ENCODE measurements at regions not wholly inside any gene's neighbourhood (a gene's known extent, or its start where the extent isn't known, plus 50 kb on each side); places are given as distances from the start of the nearest gene placed in this dataset.

GRCh38 chr12:75750716-75751306 is 239.4 kb upstream of the KRR1 start:
- TF ChIP-seq, protein P1, sequence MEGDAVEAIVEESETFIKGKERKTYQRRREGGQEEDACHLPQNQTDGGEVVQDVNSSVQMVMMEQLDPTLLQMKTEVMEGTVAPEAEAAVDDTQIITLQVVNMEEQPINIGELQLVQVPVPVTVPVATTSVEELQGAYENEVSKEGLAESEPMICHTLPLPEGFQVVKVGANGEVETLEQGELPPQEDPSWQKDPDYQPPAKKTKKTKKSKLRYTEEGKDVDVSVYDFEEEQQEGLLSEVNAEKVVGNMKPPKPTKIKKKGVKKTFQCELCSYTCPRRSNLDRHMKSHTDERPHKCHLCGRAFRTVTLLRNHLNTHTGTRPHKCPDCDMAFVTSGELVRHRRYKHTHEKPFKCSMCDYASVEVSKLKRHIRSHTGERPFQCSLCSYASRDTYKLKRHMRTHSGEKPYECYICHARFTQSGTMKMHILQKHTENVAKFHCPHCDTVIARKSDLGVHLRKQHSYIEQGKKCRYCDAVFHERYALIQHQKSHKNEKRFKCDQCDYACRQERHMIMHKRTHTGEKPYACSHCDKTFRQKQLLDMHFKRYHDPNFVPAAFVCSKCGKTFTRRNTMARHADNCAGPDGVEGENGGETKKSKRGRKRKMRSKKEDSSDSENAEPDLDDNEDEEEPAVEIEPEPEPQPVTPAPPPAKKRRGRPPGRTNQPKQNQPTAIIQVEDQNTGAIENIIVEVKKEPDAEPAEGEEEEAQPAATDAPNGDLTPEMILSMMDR (IDR thresholded peaks at IDR 0.05) = no peak
- TF ChIP-seq RCOR1 (IDR thresholded peaks at IDR 0.05; ENCODE audit: low read depth, low read length) = no peak
